GM18858 (cell line): ENCODE measurements at regions not wholly inside any gene's neighbourhood (a gene's known extent, or its start where the extent isn't known, plus 50 kb on each side); places are given as distances from the start of the nearest gene placed in this dataset.

Experiments used
- ATAC-seq: cut with Tn5 transposase; IDR thresholded peaks from one replicate; pipeline ENCODE4 v1.9.1; 2021; ENCODE audit not compliant: unreplicated experiment

- no peak for ATAC-seq
These were observed 94.9 kb upstream of the MKI67 start for GRCh38 chr10:128221117-128221516.

- no peak for ATAC-seq
These were observed 95.6 kb upstream of the MKI67 start for GRCh38 chr10:128221807-128222206.

- no peak for ATAC-seq
These were observed 96.2 kb upstream of the MKI67 start for GRCh38 chr10:128222332-128222849.

- ATAC-seq, result no peak
These were observed 104.2 kb upstream of the MKI67 start for GRCh38 chr10:128230401-128230800.

GRCh38 chr10:128233422-128233821 is 107.2 kb upstream of the MKI67 start:
- no peak for ATAC-seq

GRCh38 chr10:128237710-128238109 is 111.5 kb upstream of the MKI67 start:
- ATAC-seq, result no peak

- ATAC-seq, result no peak
These were observed 114.8 kb upstream of the MKI67 start for GRCh38 chr10:128241023-128241422.

GRCh38 chr10:128242641-128243040 is 116.4 kb upstream of the MKI67 start:
- no peak for ATAC-seq

GRCh38 chr10:128245026-128245425 is 118.8 kb upstream of the MKI67 start:
- no peak for ATAC-seq

GRCh38 chr10:128247576-128247975 is 121.4 kb upstream of the MKI67 start:
- no peak for ATAC-seq

- no peak for ATAC-seq
These were observed 128.3 kb upstream of the MKI67 start for GRCh38 chr10:128254476-128254875.

- no peak for ATAC-seq
These were observed 131.2 kb upstream of the MKI67 start for GRCh38 chr10:128257428-128257827.

GRCh38 chr10:128258421-128258976 is 132.3 kb upstream of the MKI67 start:
- ATAC-seq, result no peak

GRCh38 chr10:128263891-128264688 is 137.9 kb upstream of the MKI67 start:
- ATAC-seq, result no peak

- no peak for ATAC-seq
These were observed 139.4 kb upstream of the MKI67 start for GRCh38 chr10:128265596-128265995.

- ATAC-seq, result no peak
These were observed 141.4 kb upstream of the MKI67 start for GRCh38 chr10:128267581-128267980.

GRCh38 chr10:128268015-128268722 is 141.9 kb upstream of the MKI67 start:
- ATAC-seq, result no peak

GRCh38 chr10:128274938-128275337 is 148.7 kb upstream of the MKI67 start:
- ATAC-seq, result no peak

- ATAC-seq, result no peak
These were observed 149.4 kb upstream of the MKI67 start for GRCh38 chr10:128275388-128276177.

GRCh38 chr10:128277267-128277840 is 151.1 kb upstream of the MKI67 start:
- no peak for ATAC-seq

GRCh38 chr10:128278362-128278761 is 152.1 kb upstream of the MKI67 start:
- no peak for ATAC-seq
